Upper lobe of left lung (tissue), 4 donors: ENCODE measurements at regions not wholly inside any gene's neighbourhood (a gene's known extent, or its start where the extent isn't known, plus 50 kb on each side); places are given as distances from the start of the nearest gene placed in this dataset.

Experiments used
- CTCF ChIP-seq, 6 experiments: fragments of 450-650 bp in 4 of 6; fragments of 200-600 bp in 2 of 6; sonication (generic) in 2 of 6; IDR thresholded peaks; one replicate each; pipeline ENCODE4 v1.5.1; 2016 to 2019; ENCODE audit warnings: antibody characterized with exemption in 6 of 6
- EP300 ChIP-seq, 4 donors: sonication (generic); formaldehyde crosslinking; IDR thresholded peaks; one replicate each; pipeline ENCODE4 v1.5.1; 2017; ENCODE audit warnings: antibody characterized with exemption in 4 of 4, control low read depth in 2 of 4
- POLR2A ChIP-seq, 4 donors: fragments of 450-650 bp; IDR thresholded peaks; one replicate each; pipeline ENCODE4 v1.5.1; 2016 to 2017; ENCODE audit warnings: antibody characterized with exemption in 4 of 4, mild to moderate bottlenecking in 2 of 4
- POLR2AphosphoS5 ChIP-seq, 2 donors: sonication (generic); formaldehyde crosslinking; IDR thresholded peaks; one replicate each; pipeline ENCODE4 v1.5.1; 2017; ENCODE audit warnings: antibody characterized with exemption in 2 of 2

DNA sequence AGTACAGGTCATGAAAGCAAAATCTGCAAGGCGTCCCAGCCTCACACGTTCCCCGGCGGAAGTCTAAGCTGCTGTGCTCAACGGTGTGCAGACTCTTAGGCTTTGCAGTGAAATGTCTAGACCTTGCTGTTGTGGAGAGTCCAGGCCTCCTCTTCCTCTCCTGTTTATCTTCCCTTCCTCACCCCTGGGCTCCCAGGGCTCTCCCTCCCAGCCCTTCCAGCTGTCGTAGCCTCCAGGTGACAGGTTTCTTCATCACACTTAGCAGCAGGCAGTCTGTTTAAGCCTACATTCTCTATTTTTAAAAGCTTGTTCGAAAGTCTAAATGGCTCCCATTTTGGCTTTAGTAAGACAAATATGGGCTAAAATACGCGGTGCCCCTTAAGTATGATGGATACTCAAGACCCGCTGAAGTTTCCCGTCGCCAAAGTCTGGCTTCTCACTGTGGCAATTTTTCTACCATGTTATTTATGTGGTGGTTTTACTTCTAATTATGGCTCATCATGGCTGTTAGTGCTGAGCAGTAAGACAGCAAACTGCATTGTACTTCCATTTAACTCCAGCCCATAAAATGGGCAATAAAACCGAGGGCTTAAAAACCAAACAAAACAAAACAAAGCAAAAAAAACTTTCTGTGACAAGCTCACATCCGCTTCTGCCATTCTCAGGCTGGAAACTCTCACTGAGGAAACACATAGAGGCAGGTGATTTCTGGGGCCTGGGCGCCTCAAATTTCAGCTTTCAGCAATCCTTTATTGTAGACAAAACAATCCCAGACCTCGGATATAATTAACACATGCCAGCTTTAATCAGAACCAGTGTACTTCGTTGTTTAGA lies 243.2 kb downstream of the SNX10 start:
- TF ChIP-seq CTCF (IDR thresholded peaks at IDR 0.05) = no peak
- no peak for TF ChIP-seq POLR2A (IDR thresholded peaks at IDR 0.05)
- TF ChIP-seq EP300 (IDR thresholded peaks at IDR 0.05) = no peak
- TF ChIP-seq POLR2AphosphoS5 (IDR thresholded peaks at IDR 0.05) = no peak
